GM12874 (cell line): ENCODE measurements at regions not wholly inside any gene's neighbourhood (a gene's known extent, or its start where the extent isn't known, plus 50 kb on each side); places are given as distances from the start of the nearest gene placed in this dataset.
A peak's percentile ranks its signal among the peaks of the same experiment; 100 is the strongest.

Source experiments
- CTCF ChIP-seq: IDR thresholded peaks from 2 replicates; pipeline ENCODE4 v1.5.1; 2011; ENCODE audit warnings: low read depth, mild to moderate bottlenecking, control low read depth, low read length, moderate library complexity; ENCODE audit not compliant: insufficient read depth

GRCh38 chr1:209326831-209327230 lies 256.7 kb upstream of the CAMK1G start:
- TF ChIP-seq CTCF = no peak

GRCh38 chr1:209328196-209328595 lies 255.3 kb upstream of the CAMK1G start:
- no peak for TF ChIP-seq CTCF

- peak; percentile 85 for TF ChIP-seq CTCF
Observed at GRCh38 chr1:209335178-209335577, 248.3 kb upstream of the CAMK1G start.

GRCh38 chr1:209341146-209341545 lies 242.4 kb upstream of the CAMK1G start:
- no peak for TF ChIP-seq CTCF

GRCh38 chr1:209341673-209342420 lies 241.7 kb upstream of the CAMK1G start:
- TF ChIP-seq CTCF = no peak

- no peak for TF ChIP-seq CTCF
Observed at GRCh38 chr1:209342441-209343175, 240.9 kb upstream of the CAMK1G start.

GRCh38 chr1:209343511-209343910 lies 240.0 kb upstream of the CAMK1G start:
- no peak for TF ChIP-seq CTCF
